H1 (cell line): ENCODE measurements at regions not wholly inside any gene's neighbourhood (a gene's known extent, or its start where the extent isn't known, plus 50 kb on each side); places are given as distances from the start of the nearest gene placed in this dataset.

Experiments used
- CTCF ChIA-PET: fragments of 300-600 bp; sonication (Branson Sonifier 250); formaldehyde crosslinking; loops from one replicate; lab custom pipeline; 2021; ENCODE audit not compliant: partially characterized antibody; lab: Charles Lee
- POLR2A ChIA-PET: fragments of 300-600 bp; sonication (Branson Sonifier 250); formaldehyde crosslinking; loops from one replicate; lab custom pipeline; 2021; ENCODE audit warnings: inconsistent platforms; ENCODE audit not compliant: partially characterized antibody; lab: Charles Lee
- DNase-seq, 2 experiments: peaks; one replicate each; pipeline versions ENCODE4 v3.0.0 to v3.0.0-alpha.2; 2010 to 2022; ENCODE audit warnings: low spot score in 2 of 2, low read depth in 1 of 2, mixed read lengths in 1 of 2
- FAIRE-seq: peaks from 2 replicates; lab custom pipeline; 2011; peaks lifted over from hg19 to GRCh38; lab: Jason Lieb, UNC
- H2AFZ ChIP-seq: 2 replicates; pipeline ENCODE4 v1.8.1; 2012; ENCODE audit warnings: low read length, inconsistent platforms
- H2AK5ac ChIP-seq: 2 replicates; pipeline ENCODE4 v1.6.1; 2013; ENCODE audit warnings: low read depth, low read length
- H2BK120ac ChIP-seq: replicated peaks from 2 replicates; pipeline ENCODE3; 2013; ENCODE audit warnings: low read depth, low read length, inconsistent platforms
- H2BK12ac ChIP-seq: 2 replicates; pipeline ENCODE4 v1.6.1; 2013; ENCODE audit warnings: low read depth, low read length
- H2BK15ac ChIP-seq: 2 replicates; pipeline ENCODE4 v1.6.1; 2013; ENCODE audit warnings: low read length
- H2BK20ac ChIP-seq: 2 replicates; pipeline ENCODE4 v1.6.1; 2013; ENCODE audit warnings: low read length
- H2BK5ac ChIP-seq: 2 replicates; pipeline ENCODE4 v1.6.1; 2013; ENCODE audit warnings: low read depth, low read length
- H3K14ac ChIP-seq: 2 replicates; pipeline ENCODE4 v1.6.1; 2013; ENCODE audit warnings: inconsistent platforms; ENCODE audit not compliant: insufficient read length
- H3K18ac ChIP-seq: 2 replicates; pipeline ENCODE4 v1.6.1; 2013; ENCODE audit warnings: low read length; ENCODE audit errors: extremely low read depth
- H3K23ac ChIP-seq: 2 replicates; pipeline ENCODE4 v1.6.1; 2013; ENCODE audit warnings: inconsistent platforms; ENCODE audit not compliant: insufficient read length
- H3K23me2 ChIP-seq: 2 replicates; pipeline ENCODE4 v1.6.1; 2013; ENCODE audit warnings: low read depth, low read length
- H3K27ac ChIP-seq: 2 replicates; pipeline ENCODE4 v1.6.1; 2011; ENCODE audit warnings: low read depth, low read length, inconsistent platforms
- H3K27me3 ChIP-seq, 4 experiments: replicated peaks in 1 of 4; 1 replicate in 1 of 4; 2 replicates in 3 of 4; pipeline versions ENCODE4 v1.6.1 to v1.8.1; 2011 to 2013; ENCODE audit warnings: low read length in 3 of 4, mild to moderate bottlenecking in 3 of 4, inconsistent platforms in 2 of 4, mixed read lengths in 2 of 4, moderate library complexity in 1 of 4; ENCODE audit not compliant: control insufficient read depth in 3 of 4, insufficient read depth in 3 of 4; ENCODE audit errors: extremely low read depth in 1 of 4
- H3K36me3 ChIP-seq, 4 experiments: 2 replicates each; pipeline versions ENCODE4 v1.6.1 to v1.8.1; 2011 to 2013; ENCODE audit warnings: mild to moderate bottlenecking in 4 of 4, low read length in 3 of 4, moderate library complexity in 2 of 4, control low read depth in 1 of 4, inconsistent platforms in 1 of 4; ENCODE audit not compliant: insufficient read depth in 4 of 4, control insufficient read depth in 2 of 4
- H3K4ac ChIP-seq: replicated peaks from 2 replicates; pipeline ENCODE3; 2013; ENCODE audit warnings: low read length, low read depth, mixed read lengths, inconsistent platforms; ENCODE audit not compliant: insufficient read length
- H3K4me1 ChIP-seq, 4 experiments: replicated peaks in 1 of 4; 1 replicate in 1 of 4; 2 replicates in 3 of 4; pipeline versions ENCODE4 v1.6.1 to v1.8.1; 2011 to 2013; ENCODE audit warnings: low read length in 3 of 4, inconsistent platforms in 2 of 4, mixed read lengths in 1 of 4; ENCODE audit not compliant: insufficient read depth in 4 of 4, control insufficient read depth in 3 of 4
- H3K4me2 ChIP-seq, 2 experiments: 2 replicates each; pipeline versions ENCODE4 v1.6.1 to v1.8.1; 2011 to 2013; ENCODE audit warnings: low read depth in 2 of 2, low read length in 2 of 2, control low read depth in 1 of 2, inconsistent platforms in 1 of 2, mild to moderate bottlenecking in 1 of 2; ENCODE audit not compliant: insufficient read depth in 1 of 2
- H3K4me3 ChIP-seq, 4 experiments: fragments of 200-600, 300-600 bp in 1 of 4; sonication (generic), shearing (Covaris generic), sonication (Bioruptor Twin) in 1 of 4; 2 replicates each; pipeline versions ENCODE4 v1.5.1 to v1.8.1; 2011 to 2016; ENCODE audit warnings: low read length in 4 of 4, low read depth in 3 of 4, control low read depth in 2 of 4, inconsistent platforms in 2 of 4, mild to moderate bottlenecking in 2 of 4, mixed read lengths in 1 of 4, moderate library complexity in 1 of 4; ENCODE audit not compliant: insufficient read depth in 2 of 4; ENCODE audit errors: extremely low read depth in 1 of 4
- H3K56ac ChIP-seq: replicated peaks from 2 replicates; pipeline ENCODE3; 2013; ENCODE audit warnings: low read depth, mild to moderate bottlenecking, mixed read lengths, low read length, inconsistent platforms; ENCODE audit not compliant: insufficient read length
- H3K79me1 ChIP-seq: 2 replicates; pipeline ENCODE4 v1.6.1; 2013; ENCODE audit warnings: low read depth, low read length, control low read depth
- H3K79me2 ChIP-seq, 2 experiments: 2 replicates each; pipeline versions ENCODE4 v1.6.1 to v1.8.1; 2012 to 2013; ENCODE audit warnings: low read length in 2 of 2, mild to moderate bottlenecking in 2 of 2, inconsistent platforms in 1 of 2; ENCODE audit not compliant: insufficient read depth in 2 of 2, control insufficient read depth in 1 of 2
- H3K9ac ChIP-seq, 4 experiments: replicated peaks in 1 of 4; 1 replicate in 1 of 4; 2 replicates in 3 of 4; pipeline versions ENCODE4 v1.6.1 to v1.8.1; 2011 to 2013; ENCODE audit warnings: low read depth in 3 of 4, low read length in 3 of 4, control low read depth in 2 of 4, mild to moderate bottlenecking in 2 of 4, moderate library complexity in 2 of 4, inconsistent platforms in 1 of 4; ENCODE audit errors: extremely low read depth in 1 of 4
- H3K9me3 ChIP-seq, 2 experiments: 2 replicates each; pipeline versions ENCODE4 v1.6.1 to v1.8.1; 2012 to 2013; ENCODE audit warnings: mild to moderate bottlenecking in 2 of 2, moderate library complexity in 2 of 2, control low read depth in 1 of 2, inconsistent platforms in 1 of 2, low read depth in 1 of 2, low read length in 1 of 2, mixed read lengths in 1 of 2; ENCODE audit not compliant: insufficient read depth in 2 of 2
- H4K20me1 ChIP-seq, 2 experiments: replicated peaks in 1 of 2; 2 replicates each; pipeline versions ENCODE3 to v1.8.1; 2011 to 2013; ENCODE audit warnings: inconsistent platforms in 2 of 2, low read length in 2 of 2, mild to moderate bottlenecking in 1 of 2; ENCODE audit not compliant: insufficient read depth in 2 of 2, control insufficient read depth in 1 of 2
- H4K5ac ChIP-seq: 2 replicates; pipeline ENCODE4 v1.6.1; 2013; ENCODE audit warnings: low read length, low read depth, mixed read lengths, inconsistent platforms; ENCODE audit not compliant: insufficient read length
- H4K8ac ChIP-seq: 2 replicates; pipeline ENCODE4 v1.8.0; 2013; ENCODE audit warnings: mild to moderate bottlenecking, moderate library complexity, low read length, inconsistent platforms; ENCODE audit not compliant: insufficient read depth; ENCODE audit errors: extremely low read depth
- H4K91ac ChIP-seq: replicated peaks from 2 replicates; pipeline ENCODE3; 2013; ENCODE audit warnings: low read length, mixed read lengths, inconsistent platforms; ENCODE audit not compliant: insufficient read length
- ASH2L ChIP-seq: fragments of 200-600, 300-600 bp; sonication (generic); IDR thresholded peaks from one replicate; pipeline ENCODE4 v1.7.1; 2017; ENCODE audit warnings: low read length
- BACH1 ChIP-seq: IDR thresholded peaks from 2 replicates; pipeline ENCODE4 v1.6.1; 2012; ENCODE audit warnings: low read length, improper control_type of control experiment
- E2F6 ChIP-seq: IDR thresholded peaks from 2 replicates; pipeline ENCODE4 v1.6.1; 2012; ENCODE audit warnings: inconsistent platforms
- EGR1 ChIP-seq: IDR thresholded peaks from 2 replicates; pipeline ENCODE4 v1.6.1; 2011; ENCODE audit warnings: low read depth, low read length, borderline replicate concordance
- EZH2 ChIP-seq: fragments of 200-600 bp; sonication (generic); IDR thresholded peaks from 2 replicates; pipeline ENCODE4 v1.7.1; 2012; ENCODE audit warnings: low read depth, mild to moderate bottlenecking, moderate library complexity, low read length, inconsistent platforms; ENCODE audit not compliant: severe bottlenecking
- HDAC2 ChIP-seq, 2 experiments: fragments of 300-600 bp in 1 of 2; sonication (generic) in 1 of 2; IDR thresholded peaks; 2 replicates each; pipeline ENCODE4 v1.6.1; 2011 to 2012; ENCODE audit warnings: low read depth in 2 of 2, low read length in 2 of 2, mild to moderate bottlenecking in 2 of 2, moderate library complexity in 2 of 2, borderline replicate concordance in 1 of 2, inconsistent platforms in 1 of 2
- MAX ChIP-seq: IDR thresholded peaks from 2 replicates; pipeline ENCODE4 v1.6.1; 2012; ENCODE audit warnings: inconsistent platforms
- NRF1 ChIP-seq: IDR thresholded peaks from 2 replicates; pipeline ENCODE4 v1.6.1; 2011; ENCODE audit warnings: mild to moderate bottlenecking, low read depth, low read length, improper control_type of control experiment
- RFX5 ChIP-seq: IDR thresholded peaks from 2 replicates; pipeline ENCODE4 v1.6.1; 2011; ENCODE audit warnings: low read depth, low read length, improper control_type of control experiment, borderline replicate concordance
- RNF2 ChIP-seq: fragments of 200-900, 300-1000 bp; sonication (generic); IDR thresholded peaks from 2 replicates; pipeline ENCODE4 v1.7.1; 2016; ENCODE audit warnings: borderline replicate concordance, low read depth, mild to moderate bottlenecking, antibody characterized with exemption, low read length; ENCODE audit not compliant: poor library complexity, severe bottlenecking; ENCODE audit errors: missing control alignments
- SRF ChIP-seq: IDR thresholded peaks from 2 replicates; pipeline ENCODE4 v1.6.1; 2011; ENCODE audit warnings: mild to moderate bottlenecking, low read depth, low read length, moderate library complexity
- ZNF274 ChIP-seq: IDR thresholded peaks from 2 replicates; pipeline ENCODE4 v1.7.0; 2012; ENCODE audit warnings: low read length, borderline replicate concordance; ENCODE audit errors: extremely low read depth
- WGBS, 2 experiments: shearing (Covaris generic) in 1 of 2; methylation state at CpG; one replicate each; pipeline versions ENCODE4 v1.1.6 to v1.1.7; 2013 to 2015; ENCODE audit warnings: low lambda C conversion rate in 2 of 2, mixed read lengths in 2 of 2, inconsistent platforms in 1 of 2, low coverage in 1 of 2, missing lambda C conversion rate in 1 of 2; ENCODE audit not compliant: insufficient replicate concordance in 2 of 2, insufficient coverage in 1 of 2, insufficient read length in 1 of 2; ENCODE audit errors: extremely low coverage in 1 of 2, missing lambda C conversion rate in 1 of 2; 5-methylcytosine and 5-hydroxymethylcytosine counted together

GRCh38 chr4:106868381-106869035 lies 167.6 kb downstream of the DKK2 start:
- ChIA-PET CTCF (interaction anchor here (0.6 to 1.7 kb wide), 3 partner anchors 10 to 1664 kb away, joined by 3 to 4 read pairs (median 3); no protein-coding TSS in a partner anchor), POLR2A (no interaction called here)
- Histone ChIP-seq H3K4me3 (no peak overlapping the region), H3K56ac (no peak overlapping the region), H3K4me1 (no peaks in the 10 kb centered on the region), H3K9me3 (no peaks in the 10 kb centered on the region), H4K5ac (no peak overlapping the region), H3K23ac (no peak overlapping the region), H3K36me3 (no peaks in the 10 kb centered on the region), H3K14ac (no peak overlapping the region), H2AFZ (no peak overlapping the region), H2BK12ac (no peak overlapping the region), H2BK20ac (no peak overlapping the region), H4K8ac (no peak overlapping the region), H3K79me2 (no peaks in the 10 kb centered on the region), H3K4me2 (no peak overlapping the region), H3K4ac (no peak overlapping the region), H4K20me1 (no peaks in the 10 kb centered on the region), H2BK15ac (no peak overlapping the region), H2BK5ac (no peak overlapping the region), H3K18ac (no peak overlapping the region), H3K79me1 (no peaks in the 10 kb centered on the region), H4K91ac (no peak overlapping the region), H2AK5ac (no peak overlapping the region), H2BK120ac (no peak overlapping the region), H3K27ac (no peak overlapping the region), H3K27me3 (peaks cover 0 to 1% (median 0%) of the 10 kb centered on the region in 4 experiments; a peak in 1 of 7 replicates), H3K23me2 (no peaks in the 10 kb centered on the region), H3K9ac (no peak overlapping the region)
- DNase-seq (no peak), FAIRE-seq (no peak)
- 100% methylated on average over 2 of the region's 2 CpGs; no CpG with 5 or more reads in 1 of the 2 experiments for WGBS, 2 experiments
- TF ChIP-seq EGR1: no peak
- TF ChIP-seq HDAC2 (IDR thresholded peaks at IDR 0.05; ENCODE audit: borderline replicate concordance in 1 of 2, low read depth in 2 of 2, low read length in 2 of 2): no peak
- TF ChIP-seq RFX5: no peak
- TF ChIP-seq NRF1: no peak
- TF ChIP-seq SRF: no peak
- TF ChIP-seq ZNF274: no peak
- TF ChIP-seq BACH1: no peak
- no peak for TF ChIP-seq E2F6
- no peak for TF ChIP-seq MAX
- no peak for TF ChIP-seq RNF2
- TF ChIP-seq EZH2: no peak
- no peak for TF ChIP-seq ASH2L
